ENCODE measurements at regions not wholly inside any gene's neighbourhood (a gene's known extent, or its start where the extent isn't known, plus 50 kb on each side); places are given as distances from the start of the nearest gene placed in this dataset.

GRCh38 chr2:192398236-192398635, 203.5 kb upstream of the TMEFF2 start:
- TF ChIP-seq CTCF (IDR thresholded peaks at IDR 0.05; ENCODE audit: insufficient read depth, low read depth, low read length) (no peak), EZH2 (IDR thresholded peaks at IDR 0.05; ENCODE audit: insufficient read depth, low read length) (no peak)
